GM12878 (cell line): ENCODE measurements at regions not wholly inside any gene's neighbourhood (a gene's known extent, or its start where the extent isn't known, plus 50 kb on each side); places are given as distances from the start of the nearest gene placed in this dataset.

Source experiments
- ATAC-seq: fragments of 200-7000 bp; cut with Tn5 transposase; 3 replicates; pipeline ENCODE4 v1.9.1; 2020; ENCODE audit warnings: mild to moderate bottlenecking, moderate library complexity
- BruUV-seq: library from RNA; stranded (reverse); fragments of 400-500 nt; replicated peaks from 2 replicates; lab custom pipeline; 2021; lab: Mats Ljungman, UMichigan
- CTCF ChIA-PET: fragments of 300-600 bp; sonication (Branson Sonifier 250); formaldehyde crosslinking; extraction: SDS; loops from one replicate; lab custom pipeline; 2021; ENCODE audit warnings: inconsistent platforms; lab: Yijun Ruan, JAX
- POLR2A ChIA-PET: fragments of 350-600 bp; formaldehyde crosslinking; extraction: SDS; loops from one replicate; lab custom pipeline; 2021; ENCODE audit warnings: inconsistent platforms; lab: Charles Lee
- RAD21 ChIA-PET: fragments of 300-600 bp; sonication (Branson Sonifier 250); formaldehyde crosslinking; loops from one replicate; lab custom pipeline; 2023; ENCODE audit warnings: antibody characterized with exemption; ENCODE audit not compliant: unreplicated experiment; lab: Charles Lee
- SMC1A ChIA-PET: fragments of 300-600 bp; sonication (Branson Sonifier 250); formaldehyde crosslinking; loops from one replicate; lab custom pipeline; 2023; ENCODE audit not compliant: unreplicated experiment, uncharacterized antibody; lab: Charles Lee
- DNase-seq: peaks from one replicate; pipeline ENCODE4 v3.0.0-alpha.2; 2011; ENCODE audit warnings: low read depth, low spot score
- FAIRE-seq: peaks from 3 replicates; lab custom pipeline; 2011; peaks lifted over from hg19 to GRCh38; lab: Jason Lieb, UNC
- H2AFZ ChIP-seq: 2 replicates; pipeline ENCODE4 v1.6.0; 2011; ENCODE audit warnings: low read depth, low read length, control low read depth; ENCODE audit not compliant: control insufficient read depth
- H3K27ac ChIP-seq: 2 replicates; pipeline ENCODE4 v1.5.1; 2011; ENCODE audit warnings: control low read depth; ENCODE audit not compliant: control insufficient read depth, insufficient read depth
- H3K27me3 ChIP-seq, 2 experiments: replicated peaks in 1 of 2; 2 replicates each; pipeline versions ENCODE4 v1.6.0 to v1.6.1; 2011; ENCODE audit warnings: low read length in 1 of 2; ENCODE audit not compliant: control insufficient read depth in 2 of 2, insufficient read depth in 2 of 2
- H3K36me3 ChIP-seq, 2 experiments: 2 replicates each; pipeline ENCODE4 v1.5.1; 2011; ENCODE audit warnings: low read length in 1 of 2; ENCODE audit not compliant: control insufficient read depth in 2 of 2, insufficient read depth in 2 of 2
- H3K4me1 ChIP-seq: 2 replicates; pipeline ENCODE4 v1.6.1; 2011; ENCODE audit warnings: mild to moderate bottlenecking, low read length, moderate library complexity, mixed read lengths; ENCODE audit not compliant: control insufficient read depth, insufficient read depth
- H3K4me2 ChIP-seq: 2 replicates; pipeline ENCODE4 v1.6.0; 2011; ENCODE audit warnings: control low read depth; ENCODE audit not compliant: control insufficient read depth, insufficient read depth
- H3K4me3 ChIP-seq: fragments of 200-600 bp; sonication (generic); 2 replicates; pipeline ENCODE4 v1.5.1; 2016
- H3K79me2 ChIP-seq: 2 replicates; pipeline ENCODE4 v1.6.0; 2011; ENCODE audit warnings: low read length; ENCODE audit not compliant: control insufficient read depth, insufficient read depth
- H3K9ac ChIP-seq: 2 replicates; pipeline ENCODE4 v1.8.0; 2011; ENCODE audit warnings: low read length, control low read depth, mixed read lengths; ENCODE audit not compliant: control insufficient read depth, insufficient read depth
- H3K9me3 ChIP-seq: replicated peaks from 3 replicates; pipeline ENCODE4 v1.5.1; 2011; ENCODE audit warnings: mild to moderate bottlenecking, low read length; ENCODE audit not compliant: control insufficient read depth, insufficient read depth
- H4K20me1 ChIP-seq: 2 replicates; pipeline ENCODE4 v1.6.0; 2011; ENCODE audit not compliant: control insufficient read depth, insufficient read depth
- ATF2 ChIP-seq: IDR thresholded peaks from 2 replicates; pipeline ENCODE4 v1.6.1; 2012; ENCODE audit warnings: low read length, inconsistent platforms
- CBFB ChIP-seq: IDR thresholded peaks from 2 replicates; pipeline ENCODE4 v1.6.1; 2016; ENCODE audit warnings: antibody characterized with exemption, low read depth
- CHD1 ChIP-seq: IDR thresholded peaks from 2 replicates; pipeline ENCODE4 v1.6.1; 2012; ENCODE audit warnings: low read depth, low read length, improper control_type of control experiment
- MTA2 ChIP-seq: fragments of 450-650 bp; IDR thresholded peaks from 2 replicates; pipeline ENCODE4 v1.6.1; 2016; ENCODE audit warnings: low read depth, mild to moderate bottlenecking, moderate library complexity
- NFYA ChIP-seq: IDR thresholded peaks from 2 replicates; pipeline ENCODE4 v1.6.1; 2011; ENCODE audit warnings: low read depth, mild to moderate bottlenecking, low read length, improper control_type of control experiment, borderline replicate concordance
- RELA ChIP-seq: fragments of 450-650 bp; IDR thresholded peaks from 2 replicates; pipeline ENCODE4 v1.8.0; 2014; ENCODE audit warnings: borderline replicate concordance; ENCODE audit not compliant: partially characterized antibody
- SKIL ChIP-seq: fragments of 450-650 bp; IDR thresholded peaks from 2 replicates; pipeline ENCODE4 v1.6.1; 2017; ENCODE audit warnings: mild to moderate bottlenecking, low read depth, inconsistent platforms; ENCODE audit not compliant: poor library complexity, severe bottlenecking
- STAT1 ChIP-seq: fragments of 450-650 bp; conservative IDR thresholded peaks from 2 replicates; pipeline ENCODE4 v1.6.1; 2014; ENCODE audit warnings: antibody characterized with exemption, mild to moderate bottlenecking
- ZBED1 ChIP-seq: IDR thresholded peaks from 2 replicates; pipeline ENCODE4 v1.6.1; 2016; ENCODE audit warnings: borderline replicate concordance
- ZNF622 ChIP-seq: fragments of 450-650 bp; IDR thresholded peaks from 2 replicates; pipeline ENCODE4 v1.6.1; 2017; ENCODE audit warnings: mild to moderate bottlenecking, inconsistent platforms
- WGBS: methylation state at CpG from one replicate; pipeline ENCODE4 v1.1.6; 2016; ENCODE audit warnings: low lambda C conversion rate; ENCODE audit not compliant: insufficient replicate concordance, insufficient coverage; ENCODE audit errors: missing lambda C conversion rate; 5-methylcytosine and 5-hydroxymethylcytosine counted together
- in situ Hi-C: fragments of 300-500 bp; cut with MboI; formaldehyde crosslinking; loops from 9 replicates; pipeline ENCODE4 v1.14.3; 2018; ENCODE audit warnings: mixed read lengths
- intact Hi-C: fragments of 100-400 bp; cut with micrococcal nuclease; formaldehyde crosslinking; loops from one replicate; pipeline ENCODE4 v1.14.2; 2022; ENCODE audit not compliant: unreplicated experiment

- SMC1A ChIA-PET = no interaction called here
- BruUV-seq = no TSS peak
- Histone ChIP-seq H3K27ac (no peak overlapping the region), H3K79me2 (no peaks in the 10 kb centered on the region), H3K4me1 (no peaks in the 10 kb centered on the region), H2AFZ (no peak overlapping the region), H4K20me1 (no peaks in the 10 kb centered on the region), H3K9me3 (no peaks in the 10 kb centered on the region), H3K4me3 (no peak overlapping the region), H3K36me3 (no peaks in the 10 kb centered on the region), H3K9ac (no peak overlapping the region), H3K27me3 (no peaks in the 10 kb centered on the region; a peak in 1 of 4 replicates), H3K4me2 (no peak overlapping the region)
- RAD21 ChIA-PET = no interaction called here
- FAIRE-seq = no peak
- no peak for TF ChIP-seq SKIL
- TF ChIP-seq STAT1 = no peak
- TF ChIP-seq CHD1 = no peak
- no peak for TF ChIP-seq MTA2
- no peak for TF ChIP-seq ZNF622
- no peak for TF ChIP-seq NFYA
- no peak for TF ChIP-seq ATF2
- TF ChIP-seq RELA = no peak
- no peak for TF ChIP-seq CBFB
- TF ChIP-seq ZBED1 = no peak
- WGBS = 33% methylated on average over 16 of the region's 16 CpGs
- CTCF ChIA-PET = interaction anchor here (0.5 kb wide), 1 partner anchor 1824 kb away, joined by 3 read pairs; no protein-coding TSS in a partner anchor
- POLR2A ChIA-PET = interaction anchor here (0.5 kb wide), 1 partner anchor 21 kb away, joined by 3 read pairs; no protein-coding TSS in a partner anchor
- no peak for DNase-seq
- in situ Hi-C loops (no loop called here), intact Hi-C loops (no loop called here)
- ATAC-seq = no peak
Measured at GRCh38 chr7:155870334-155871180, 58.3 kb upstream of the SHH start.
